COLO668 (cell line): ENCODE measurements at regions not wholly inside any gene's neighbourhood (a gene's known extent, or its start where the extent isn't known, plus 50 kb on each side); places are given as distances from the start of the nearest gene placed in this dataset.

ENCODE experiments used
- DNase-seq: peaks from one replicate; lab custom pipeline; 2025; ENCODE audit not compliant: unreplicated experiment; lab: John Stamatoyannopoulos, UW

DNA sequence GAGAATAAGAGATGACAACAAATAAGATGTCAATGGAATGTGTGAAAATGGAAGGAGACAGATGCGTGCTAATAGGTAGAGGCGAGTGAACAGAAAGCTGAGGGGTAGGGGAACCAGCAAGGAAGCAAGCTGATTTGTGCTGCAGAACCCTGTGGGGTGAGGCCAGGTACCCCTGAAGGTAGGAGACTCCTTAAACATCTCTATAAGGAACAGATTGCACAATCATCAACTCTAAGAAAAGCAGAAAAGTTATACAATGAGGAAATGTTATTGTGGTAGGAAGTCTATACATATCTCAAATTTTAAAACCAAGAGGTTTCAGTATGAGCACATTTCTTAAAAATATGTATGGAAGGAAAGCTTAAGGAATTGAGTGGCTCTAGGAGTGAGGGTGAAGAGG, 315.0 kb upstream of the TPM1 start:
- no peak for DNase-seq

DNA sequence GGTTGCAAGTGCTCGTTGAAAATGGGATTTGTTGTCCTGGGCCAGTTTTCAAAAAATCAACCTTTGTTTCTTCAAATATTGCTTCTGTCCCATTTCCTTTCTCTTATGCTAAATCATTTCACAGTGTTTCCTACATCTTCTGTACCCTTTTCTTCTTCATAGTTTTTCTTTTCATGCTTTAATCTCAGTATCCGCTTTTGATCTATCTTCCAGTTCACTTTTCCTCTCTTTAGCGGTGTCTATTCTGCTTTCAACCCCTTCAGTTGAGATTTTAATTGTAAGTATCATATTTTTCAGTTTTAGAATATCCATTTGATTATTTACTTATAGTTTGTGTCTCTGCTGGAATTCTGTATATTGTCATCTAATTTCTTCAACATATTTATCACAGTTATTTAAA, 311.7 kb upstream of the TPM1 start:
- DNase-seq = no peak

GRCh38 chr15:62732078-62732477, 310.5 kb upstream of the TPM1 start:
- DNase-seq = no peak

- DNase-seq = peak; percentile 14
Observed at GRCh38 chr15:62734706-62735105, 307.8 kb upstream of the TPM1 start.

DNA sequence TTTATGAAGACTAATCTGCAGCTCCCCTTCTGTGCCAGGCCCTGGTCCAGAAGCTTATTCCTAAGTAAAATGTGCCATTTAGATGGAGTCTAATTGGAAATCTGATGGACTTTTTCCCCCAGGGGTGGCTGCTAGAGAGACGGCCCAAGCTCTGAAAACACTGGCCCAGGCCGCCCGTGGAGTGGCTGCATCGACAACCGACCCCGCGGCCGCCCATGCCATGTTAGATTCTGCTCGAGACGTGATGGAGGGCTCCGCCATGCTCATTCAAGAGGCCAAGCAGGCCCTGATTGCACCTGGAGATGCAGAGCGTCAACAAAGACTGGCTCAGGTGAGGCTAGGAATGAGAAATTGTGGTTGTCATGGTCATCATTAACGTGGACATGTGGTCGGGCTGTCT, 305.8 kb upstream of the TPM1 start:
- DNase-seq = no peak

DNA sequence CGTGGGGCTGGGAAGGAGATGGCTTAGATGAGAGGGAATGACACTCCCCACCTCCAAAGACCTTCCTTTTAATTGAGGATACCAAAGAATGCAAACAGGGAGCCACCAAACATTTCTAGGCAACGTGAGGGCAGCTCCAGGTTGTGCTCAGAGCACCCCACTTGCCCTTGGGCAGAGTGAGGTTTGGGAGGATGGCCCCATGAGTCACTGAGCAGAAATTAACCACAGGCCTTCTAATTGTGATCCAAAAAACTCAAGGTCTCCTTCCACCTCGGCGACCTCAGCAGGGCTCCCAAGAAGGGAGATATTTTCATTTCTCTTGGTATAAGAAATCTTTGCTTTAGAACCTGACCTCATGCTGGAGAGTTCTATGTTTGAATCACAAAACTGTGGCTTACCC, 305.0 kb upstream of the TPM1 start:
- DNase-seq = no peak

DNA sequence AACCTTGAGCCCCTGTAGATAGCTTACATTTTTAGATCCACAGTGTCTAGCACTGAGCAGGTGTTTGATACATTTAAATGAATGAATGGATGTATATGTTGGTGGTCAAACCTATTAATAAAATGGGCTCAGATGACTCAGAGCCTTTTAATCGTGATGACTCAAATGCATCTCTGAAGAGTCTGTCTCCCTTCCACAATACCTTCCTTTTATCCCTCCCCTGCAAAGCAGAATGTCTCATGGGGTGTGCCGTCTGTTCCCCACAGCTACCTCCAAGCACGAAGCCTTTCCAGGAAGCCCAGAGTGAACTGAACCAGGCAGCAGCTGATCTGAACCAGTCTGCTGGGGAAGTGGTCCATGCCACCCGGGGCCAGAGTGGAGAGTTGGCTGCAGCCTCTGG, 303.5 kb upstream of the TPM1 start:
- no peak for DNase-seq

DNA sequence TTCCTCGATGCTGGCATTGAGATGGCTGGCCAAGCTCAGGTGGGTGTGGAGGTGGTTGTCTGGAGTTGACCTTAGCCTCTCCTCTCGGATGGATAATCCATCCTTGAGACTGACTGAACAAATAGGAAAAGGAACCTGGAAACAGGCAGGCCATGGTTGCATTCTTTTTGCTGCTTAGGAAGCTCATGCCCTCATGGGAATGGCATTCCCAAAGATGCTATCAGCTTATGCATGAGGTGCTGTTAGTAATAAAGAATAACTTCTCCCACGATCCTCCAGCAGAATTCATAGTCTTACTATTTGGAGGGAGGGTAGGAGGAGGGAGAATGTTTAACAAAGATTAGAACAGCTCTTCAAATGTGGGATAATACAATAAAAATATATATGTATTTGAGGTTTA, 303.0 kb upstream of the TPM1 start:
- no peak for DNase-seq

DNA sequence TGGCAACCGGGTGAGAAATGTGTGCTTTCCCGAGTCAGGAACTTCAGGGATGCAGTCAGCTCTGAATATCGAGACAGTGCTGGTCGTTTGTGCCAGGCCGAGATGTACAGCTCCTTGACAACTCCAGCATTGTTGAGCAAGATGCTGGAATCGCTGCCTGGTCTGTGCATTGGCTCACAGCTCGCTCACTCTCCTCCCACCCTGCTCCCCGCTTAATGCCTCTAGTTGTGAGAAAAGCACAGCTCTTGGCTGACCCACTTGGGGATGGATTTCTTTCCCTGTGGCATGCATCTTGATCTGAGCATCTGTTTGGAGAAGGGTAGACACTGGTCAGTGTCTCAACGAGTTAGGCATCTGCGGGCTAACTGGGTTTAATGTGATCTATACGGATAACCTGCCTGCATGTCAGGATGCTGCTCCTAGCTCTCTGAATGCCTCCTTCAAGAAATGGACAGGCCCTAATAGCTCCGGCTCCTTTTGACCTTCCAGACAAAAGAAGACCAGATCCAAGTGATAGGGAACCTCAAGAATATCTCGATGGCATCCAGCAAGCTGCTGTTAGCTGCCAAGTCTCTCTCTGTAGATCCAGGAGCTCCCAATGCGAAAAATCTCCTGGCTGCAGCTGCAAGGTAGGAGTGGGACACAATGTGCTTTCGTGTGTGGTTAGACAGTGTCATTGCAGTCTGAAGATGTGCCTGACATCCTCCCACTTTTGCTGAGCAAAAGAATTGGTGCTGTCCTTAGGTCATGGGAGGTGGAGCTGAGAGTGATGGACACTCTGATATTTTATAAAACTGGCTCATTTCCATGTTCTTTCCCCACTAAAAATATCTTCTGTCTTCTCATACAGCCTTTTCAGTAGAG, 302.2 kb upstream of the TPM1 start:
- DNase-seq = no peak

GRCh38 chr15:62741106-62741505, 301.4 kb upstream of the TPM1 start:
- DNase-seq = no peak

- peak; percentile 61 for DNase-seq
Observed at GRCh38 chr15:62742409-62743171, 300.0 kb upstream of the TPM1 start.

GRCh38 chr15:62745621-62746225, 296.8 kb upstream of the TPM1 start:
- DNase-seq = no peak

DNA sequence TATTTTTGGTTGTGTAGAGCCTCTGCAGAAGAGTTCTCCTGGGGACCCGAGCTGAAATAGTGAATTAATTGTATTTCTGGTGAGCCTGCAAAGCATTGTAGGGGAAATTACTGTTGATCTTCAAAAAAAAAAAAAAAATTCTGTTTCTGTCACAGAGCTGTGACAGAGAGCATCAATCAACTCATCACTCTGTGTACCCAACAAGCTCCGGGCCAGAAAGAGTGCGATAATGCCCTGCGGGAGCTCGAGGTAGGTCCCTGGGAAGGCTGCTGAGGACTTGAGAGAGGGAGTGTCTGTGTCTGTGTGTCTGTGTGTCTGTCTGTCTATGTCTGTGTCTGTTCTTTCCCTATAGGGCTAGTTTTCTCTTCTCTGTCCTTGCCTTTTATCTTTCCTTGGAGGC, 294.4 kb upstream of the TPM1 start:
- no peak for DNase-seq

DNA sequence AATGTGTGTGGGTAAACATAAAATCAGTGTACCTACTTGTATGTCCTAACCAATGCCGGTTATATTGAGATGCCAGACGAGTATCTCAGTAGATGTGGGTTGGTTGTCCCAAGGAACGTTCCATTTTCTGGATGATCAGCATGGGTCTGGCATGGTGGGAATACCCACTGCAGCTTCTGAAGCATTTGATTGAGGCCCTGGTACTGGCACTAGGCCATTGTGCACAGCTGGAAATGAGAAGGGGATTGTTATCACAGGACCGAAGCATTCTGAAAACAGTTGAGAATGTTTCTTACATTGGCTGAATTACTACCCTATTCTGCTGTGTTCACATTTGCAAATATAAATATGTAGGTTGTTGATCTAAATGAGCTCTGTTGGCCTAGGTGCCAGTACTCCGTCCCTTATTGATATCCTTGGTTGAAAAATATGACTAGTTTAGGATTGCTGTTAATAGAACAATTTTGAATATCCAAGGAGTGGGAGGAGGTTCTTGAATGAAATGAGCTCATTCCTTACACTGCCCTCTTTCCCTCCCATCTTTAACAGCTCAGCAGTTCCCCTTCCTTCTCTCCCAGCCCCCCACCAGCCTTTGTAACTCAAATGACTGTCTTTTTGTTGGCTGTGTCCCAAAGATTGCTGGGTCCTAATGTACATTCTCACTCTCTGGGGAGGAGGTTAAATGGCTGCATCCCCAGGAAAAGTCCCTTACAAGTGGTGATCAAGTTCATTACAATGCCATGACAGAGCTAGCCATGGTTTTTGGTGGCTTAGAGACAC, 293.3 kb upstream of the TPM1 start:
- no peak for DNase-seq

DNA sequence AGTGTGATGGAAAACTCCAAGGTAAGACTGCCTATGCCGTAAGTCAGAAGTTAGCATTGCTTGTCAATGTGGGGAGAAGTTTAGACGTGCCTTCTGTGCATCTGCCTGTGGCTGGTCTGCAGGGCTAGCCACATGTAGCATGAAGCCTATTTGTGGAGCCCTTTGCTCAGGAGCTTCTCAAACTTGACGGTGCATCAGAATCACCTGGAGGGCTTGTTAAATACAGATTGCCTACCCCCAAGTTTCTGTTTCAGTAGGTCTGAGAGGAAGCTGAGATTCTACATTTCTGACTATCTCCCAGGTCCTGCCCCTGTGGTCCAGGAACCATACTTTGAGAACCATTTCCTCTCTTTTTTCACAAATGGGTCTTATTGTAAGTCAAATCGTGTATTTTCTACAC, 292.1 kb upstream of the TPM1 start:
- DNase-seq = no peak

DNA sequence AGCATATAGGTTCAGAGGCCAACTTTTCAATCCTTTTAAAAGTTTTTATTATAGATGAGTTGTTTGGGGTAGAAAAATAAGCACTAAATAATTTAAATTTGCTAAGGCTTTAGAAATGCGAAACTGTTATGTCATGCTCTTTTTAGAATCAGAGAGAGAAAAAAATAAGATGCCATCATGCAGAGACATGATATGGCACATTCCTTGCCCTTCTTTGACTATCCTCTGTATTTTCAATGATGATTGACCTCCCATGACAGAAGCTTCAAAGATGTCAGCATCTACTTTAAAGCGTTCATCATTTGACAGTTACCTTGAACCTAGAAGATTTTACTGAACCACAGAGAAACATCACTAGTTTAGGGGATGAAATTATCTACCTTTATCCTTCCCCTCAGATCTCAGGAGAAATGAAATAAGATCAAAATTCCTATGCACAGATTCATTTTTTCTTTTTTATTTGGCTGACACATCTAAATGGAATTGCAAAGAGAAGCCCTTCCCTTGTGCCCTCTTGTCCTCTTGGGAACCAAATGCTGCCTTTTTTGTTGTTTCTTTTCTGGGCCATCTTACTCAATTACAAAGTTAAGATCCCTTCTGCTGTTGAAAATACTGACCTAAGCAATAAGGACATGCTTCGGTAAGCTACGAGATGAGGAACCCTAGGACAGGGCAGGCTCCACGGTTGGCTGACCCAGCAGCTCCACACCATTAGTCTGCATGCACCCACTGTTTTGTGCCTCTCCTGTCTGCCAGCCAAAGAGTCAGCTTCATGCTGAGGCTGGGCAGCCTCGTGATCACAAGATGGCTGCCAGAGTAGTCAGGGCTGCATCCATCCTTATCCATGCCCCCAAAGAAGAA, 289.7 kb upstream of the TPM1 start:
- DNase-seq = no peak

DNA sequence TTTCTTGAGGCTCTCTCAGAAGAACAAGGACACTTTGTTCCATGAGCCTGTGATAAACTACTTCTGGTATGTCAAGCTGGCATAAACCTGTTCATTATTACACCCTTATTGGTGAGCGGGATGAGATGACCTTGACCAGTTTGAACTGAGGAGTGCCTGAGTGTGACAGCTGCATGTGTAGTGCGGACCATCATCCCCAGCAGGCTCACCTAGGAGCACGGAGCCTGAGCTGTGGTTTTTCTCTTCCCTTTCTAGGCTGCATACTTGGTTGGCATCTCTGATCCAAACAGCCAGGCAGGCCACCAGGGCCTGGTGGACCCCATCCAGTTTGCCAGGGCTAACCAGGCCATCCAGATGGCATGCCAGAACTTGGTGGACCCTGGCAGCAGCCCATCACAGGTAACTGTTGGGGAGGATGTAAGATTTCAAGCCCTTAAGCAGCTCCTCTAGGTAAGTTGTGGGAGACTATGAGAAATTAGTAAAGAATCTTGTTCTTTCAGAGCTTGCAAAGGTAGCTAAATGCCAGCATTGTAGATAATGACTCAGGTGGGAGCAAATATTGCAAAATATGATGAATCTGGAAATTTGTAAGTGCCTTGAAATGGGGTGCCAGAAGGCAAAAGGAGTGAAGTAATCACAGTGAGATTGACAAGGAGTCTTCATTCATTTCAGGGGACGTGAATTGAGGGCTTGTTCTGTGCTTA, 288.9 kb upstream of the TPM1 start:
- no peak for DNase-seq

DNA sequence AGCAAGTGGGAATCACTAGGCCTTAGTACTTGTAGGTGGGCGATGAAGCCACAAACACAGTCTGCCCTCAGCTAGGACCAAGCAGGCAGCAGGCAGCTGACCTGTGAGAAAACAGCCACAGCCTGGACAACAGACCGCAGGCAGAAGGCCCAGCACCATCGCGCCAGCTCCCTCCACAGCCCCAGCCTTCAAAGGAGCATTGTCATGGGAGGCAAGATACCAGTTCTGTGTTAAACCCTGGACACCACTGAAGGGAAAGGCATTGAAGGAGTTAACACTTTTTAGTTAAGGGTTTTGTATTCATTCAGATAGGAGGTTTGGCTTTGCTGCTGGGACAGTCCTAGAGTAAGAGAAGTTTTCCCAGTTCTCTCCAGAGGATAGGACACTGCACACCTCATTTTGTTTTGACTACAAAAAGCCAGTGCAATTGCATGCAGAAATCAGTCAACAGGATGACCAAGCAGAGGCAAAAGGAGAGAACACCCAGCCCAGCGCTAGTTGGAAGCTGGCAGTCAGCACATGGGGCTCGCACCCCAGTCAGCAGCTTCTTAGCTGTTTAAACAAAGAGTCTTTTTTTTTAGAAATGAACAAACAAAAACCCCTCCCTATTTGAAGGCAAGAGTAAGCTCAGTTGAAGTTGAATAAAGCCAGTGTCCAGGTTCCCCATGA, 286.1 kb upstream of the TPM1 start:
- no peak for DNase-seq

GRCh38 chr15:62756995-62757360, 285.6 kb upstream of the TPM1 start:
- no peak for DNase-seq
